DMS 273 (cell line): ENCODE measurements at regions not wholly inside any gene's neighbourhood (a gene's known extent, or its start where the extent isn't known, plus 50 kb on each side); places are given as distances from the start of the nearest gene placed in this dataset.

ENCODE experiments used
- DNase-seq: peaks from one replicate; lab custom pipeline; 2025; ENCODE audit not compliant: unreplicated experiment; lab: John Stamatoyannopoulos, UW

- peak; percentile 11 for DNase-seq
Observed at GRCh38 chr5:155290937-155291336, 277.4 kb downstream of the KIF4B start.

DNA sequence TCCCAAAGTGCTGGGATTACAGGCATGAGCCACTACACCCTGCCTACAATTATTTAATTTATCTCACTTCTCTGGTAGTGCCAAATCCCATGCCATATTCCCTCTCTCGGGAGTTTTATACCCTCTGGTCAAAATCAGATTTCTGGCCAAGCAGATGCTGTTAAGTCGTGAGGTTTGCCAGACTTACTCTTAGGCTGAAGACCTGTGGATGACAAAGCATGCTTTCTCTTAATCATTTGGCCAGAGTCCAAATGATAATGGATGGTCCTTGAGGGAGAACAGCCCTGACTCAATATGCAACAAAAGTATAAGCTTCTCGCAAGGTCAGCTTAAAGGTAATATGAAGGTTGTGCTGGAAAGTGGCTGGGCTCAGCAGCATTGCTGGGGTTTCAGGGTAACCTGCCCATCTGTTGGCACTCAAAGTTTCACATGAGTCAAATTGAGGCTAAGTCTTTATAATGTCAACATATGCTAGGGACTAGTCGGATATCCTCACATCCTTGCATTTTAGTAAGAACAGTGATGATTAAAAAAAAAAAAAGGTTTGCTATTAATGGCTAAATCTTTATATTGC, 280.1 kb downstream of the KIF4B start:
- DNase-seq = peak; percentile 69

DNA sequence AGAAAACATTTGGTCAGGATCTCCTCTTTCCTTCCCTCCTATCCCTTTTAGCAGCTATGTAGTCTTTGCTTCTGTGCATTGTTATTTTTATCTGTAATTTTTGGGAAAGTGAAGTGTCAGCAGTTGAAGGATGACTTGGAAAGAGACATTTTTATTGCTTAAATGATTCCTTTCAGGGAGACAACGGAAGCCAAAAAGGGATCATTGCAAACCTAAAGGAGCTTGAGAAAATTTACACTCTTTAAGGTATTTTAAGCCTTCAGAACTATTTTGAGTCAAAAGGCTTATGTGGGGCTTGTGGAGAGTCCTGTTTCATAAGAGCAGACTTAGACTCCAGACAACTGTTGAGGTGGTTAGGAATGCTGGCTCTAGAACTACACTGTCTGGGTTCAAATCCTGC, 281.6 kb downstream of the KIF4B start:
- DNase-seq = no peak

GRCh38 chr5:155299386-155300005, 285.9 kb downstream of the KIF4B start:
- no peak for DNase-seq

DNA sequence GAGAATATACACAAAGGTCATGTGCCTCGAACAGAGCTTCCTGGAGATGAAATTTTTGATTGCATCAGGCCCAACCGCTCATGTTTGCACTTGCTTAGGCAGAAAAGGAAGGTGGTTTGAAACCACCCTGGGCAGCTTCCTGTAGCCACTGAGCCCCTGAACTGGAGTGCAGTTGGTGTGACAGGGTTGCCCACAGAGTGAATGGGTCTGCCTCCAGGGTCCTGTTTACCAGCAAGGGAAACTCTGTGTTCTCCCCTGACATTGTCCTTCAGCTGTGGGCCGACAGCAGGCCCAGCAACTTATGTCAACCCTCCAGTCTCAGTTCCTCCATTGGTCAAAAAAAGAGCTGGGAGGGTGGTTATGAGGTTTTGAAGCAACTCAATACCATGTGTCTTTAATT, 289.6 kb downstream of the KIF4B start:
- no peak for DNase-seq

DNA sequence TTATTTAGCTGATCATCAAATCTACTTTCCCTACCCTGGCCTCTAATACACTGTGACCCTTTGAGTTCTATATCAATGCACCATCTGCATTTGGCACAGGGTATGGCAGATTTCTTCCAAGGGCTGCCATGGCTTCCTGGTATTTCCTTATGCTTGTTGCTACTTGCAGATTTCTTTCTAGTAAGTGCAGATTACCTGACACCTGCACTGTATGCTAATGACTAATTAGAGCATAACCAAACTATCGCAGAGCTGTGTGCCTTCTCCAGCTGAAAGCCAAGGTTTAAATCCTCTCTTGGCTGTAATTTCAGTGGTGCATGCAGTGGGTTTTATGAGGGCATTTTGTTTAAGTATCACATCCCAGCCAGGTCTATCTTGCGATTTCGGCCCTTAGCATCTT, 293.7 kb downstream of the KIF4B start:
- DNase-seq = peak; percentile 21

- no peak for DNase-seq
Observed at GRCh38 chr5:155308289-155308688, 294.7 kb downstream of the KIF4B start.

- peak; percentile 15 for DNase-seq
Observed at GRCh38 chr5:155309021-155309746, 295.6 kb downstream of the KIF4B start.

DNA sequence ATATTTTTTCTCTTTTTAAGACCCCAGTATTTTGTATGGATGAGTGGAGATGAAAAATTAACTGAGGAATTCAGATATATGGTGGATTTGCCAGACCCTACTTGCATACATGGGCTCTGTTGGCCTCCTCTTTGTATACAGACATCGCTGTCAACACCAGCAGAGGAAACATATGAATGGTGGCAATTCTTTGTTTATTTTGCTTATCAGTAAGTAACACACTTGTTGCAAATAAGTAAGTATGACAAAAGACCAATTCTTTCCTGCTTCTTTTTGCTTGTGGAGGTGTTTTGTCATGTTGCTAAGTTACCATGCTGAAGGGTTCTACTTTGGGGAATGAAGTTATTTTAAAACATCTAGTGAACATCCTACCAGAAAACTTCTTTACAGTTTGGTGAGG, 298.2 kb downstream of the KIF4B start:
- no peak for DNase-seq

GRCh38 chr5:155313518-155313917, 300.0 kb downstream of the KIF4B start:
- DNase-seq = no peak

GRCh38 chr5:155316070-155316714, 302.6 kb downstream of the KIF4B start:
- no peak for DNase-seq

GRCh38 chr5:155332618-155333017, 319.1 kb downstream of the KIF4B start:
- no peak for DNase-seq

DNA sequence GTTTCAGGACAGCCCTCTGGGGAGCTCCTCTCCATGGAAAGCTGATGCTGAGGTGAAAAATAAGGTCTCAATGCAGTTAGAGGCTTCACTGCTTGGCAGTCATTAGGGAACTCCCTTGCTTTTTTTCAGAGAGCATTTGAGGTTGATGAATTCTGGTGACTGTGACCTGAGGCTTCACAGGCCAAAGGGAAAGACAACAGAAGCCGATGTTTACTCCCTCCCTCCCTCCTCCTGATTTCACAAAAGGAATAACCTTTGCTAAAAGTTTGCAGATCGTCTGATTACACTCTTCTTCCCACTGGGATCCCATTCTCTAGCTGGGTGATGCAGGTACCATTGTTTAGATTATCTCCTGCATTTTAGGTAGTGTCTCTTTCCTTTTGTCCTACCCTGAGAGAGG, 329.4 kb downstream of the KIF4B start:
- DNase-seq = no peak

DNA sequence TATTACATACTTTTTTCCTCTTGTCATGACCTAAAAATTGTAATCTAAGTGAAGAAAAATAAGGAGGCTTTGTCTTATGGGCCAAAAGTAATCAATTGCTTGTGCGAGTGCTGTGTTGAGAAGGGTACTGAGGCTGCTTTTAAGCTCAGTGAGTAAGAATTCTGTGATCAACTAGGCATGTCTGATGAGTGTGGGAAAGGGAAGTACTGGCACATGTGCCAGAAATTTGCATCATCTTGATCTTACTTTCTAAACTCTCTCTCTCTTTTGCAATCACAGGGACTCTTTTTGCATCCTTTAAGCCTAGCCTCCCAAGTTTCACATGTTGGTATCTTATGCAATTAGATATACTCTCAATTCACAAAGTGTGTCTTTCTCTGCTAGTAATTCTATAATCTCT, 329.9 kb downstream of the KIF4B start:
- no peak for DNase-seq

GRCh38 chr5:155353231-155353630, 339.7 kb downstream of the KIF4B start:
- no peak for DNase-seq

GRCh38 chr5:155366096-155366495, 352.5 kb downstream of the KIF4B start:
- no peak for DNase-seq

GRCh38 chr5:155367841-155368240, 354.3 kb downstream of the KIF4B start:
- DNase-seq = no peak

GRCh38 chr5:155368490-155368889, 354.9 kb downstream of the KIF4B start:
- no peak for DNase-seq

GRCh38 chr5:155380480-155380879, 366.9 kb downstream of the KIF4B start:
- no peak for DNase-seq

DNA sequence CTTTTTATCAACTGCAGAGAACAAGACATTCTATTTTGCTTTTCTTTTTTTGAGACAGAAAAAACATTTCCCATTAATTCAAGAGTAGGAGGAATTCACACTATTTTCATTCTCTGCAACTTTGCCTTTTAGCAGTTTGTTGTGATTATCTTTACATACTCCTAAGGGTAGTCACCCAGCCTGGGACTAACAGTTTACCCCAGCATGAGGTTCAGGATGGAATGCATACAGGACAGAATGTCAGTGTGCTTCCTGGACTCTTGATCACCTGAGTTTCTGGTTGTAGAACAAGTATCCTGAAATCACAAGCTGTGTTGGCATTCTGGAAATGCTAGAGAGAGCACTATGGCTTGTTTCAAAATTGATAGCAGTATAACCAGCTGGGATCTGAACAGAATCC, 368.1 kb downstream of the KIF4B start:
- DNase-seq = no peak

DNA sequence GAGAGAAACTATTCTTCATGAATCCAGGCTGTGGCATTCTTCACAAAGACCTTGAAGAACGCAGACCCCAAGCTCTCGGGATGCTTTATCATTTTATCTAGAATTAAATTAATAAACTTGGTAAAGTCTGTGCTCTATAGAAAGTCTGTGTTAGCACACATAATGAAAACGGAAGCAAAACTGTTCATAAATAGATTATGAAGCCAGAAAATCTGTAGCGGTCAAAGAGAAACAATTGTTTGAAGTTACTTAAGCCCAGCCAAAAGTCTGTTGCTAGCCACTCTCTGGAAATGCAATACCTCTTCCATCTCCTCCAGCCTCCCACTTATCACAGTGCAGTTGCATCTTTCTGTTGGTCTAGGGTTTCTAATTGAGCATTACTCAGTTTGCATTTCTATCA, 375.9 kb downstream of the KIF4B start:
- no peak for DNase-seq

GRCh38 chr5:155394727-155395126, 381.2 kb downstream of the KIF4B start:
- no peak for DNase-seq
